NCI-H1092 treated with DMSO at 0.1 percent for 48 hours (cell line): ENCODE measurements at regions not wholly inside any gene's neighbourhood (a gene's known extent, or its start where the extent isn't known, plus 50 kb on each side); places are given as distances from the start of the nearest gene placed in this dataset.
A peak's percentile ranks its signal among the peaks of the same experiment; 100 is the strongest.

ENCODE experiments used
- DNase-seq: peaks from one replicate; lab custom pipeline; 2025; lab: John Stamatoyannopoulos, UW

DNA sequence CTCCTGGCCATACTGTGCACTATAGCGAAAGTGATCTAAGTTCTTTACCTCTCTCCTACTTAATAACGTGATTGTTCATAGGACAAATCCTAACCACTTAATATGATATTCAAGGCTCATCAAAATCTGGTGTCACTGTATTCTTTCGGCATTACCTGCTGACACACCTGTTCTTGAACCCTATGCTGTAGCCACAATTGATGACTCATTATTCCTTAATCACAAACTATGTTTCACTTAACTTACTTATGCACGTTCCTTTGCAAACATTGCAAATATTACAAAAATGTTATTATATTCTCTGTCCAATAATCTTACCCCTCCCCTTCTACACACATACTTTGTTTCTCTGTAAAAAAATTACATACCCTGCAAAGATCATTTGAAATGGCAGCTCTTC is 158.1 kb upstream of the ADRA1B start:
- DNase-seq = no peak

DNA sequence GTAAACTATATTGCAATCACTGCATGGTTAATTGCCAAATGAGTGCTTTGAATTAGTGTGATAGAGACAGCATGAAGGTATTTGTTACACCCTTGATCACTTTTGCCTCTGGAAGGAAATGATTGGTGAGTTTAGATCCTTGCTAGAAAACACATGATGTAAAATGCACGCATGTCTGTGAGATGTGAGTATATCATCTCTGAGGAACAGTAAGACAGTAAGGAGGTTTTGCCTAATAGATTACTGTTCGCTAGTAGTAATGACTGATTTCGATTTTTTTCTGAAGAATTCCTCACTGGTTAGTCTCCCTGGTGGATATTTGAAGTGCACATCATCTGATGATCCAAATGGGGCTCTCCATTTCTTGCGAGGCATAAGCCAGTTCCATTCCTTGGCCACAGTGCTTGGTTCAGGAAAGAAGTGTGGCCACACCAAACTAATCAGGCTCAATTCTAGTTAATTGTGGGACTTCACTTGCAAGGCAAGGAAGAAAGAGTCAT is 156.4 kb upstream of the ADRA1B start:
- DNase-seq = no peak

DNA sequence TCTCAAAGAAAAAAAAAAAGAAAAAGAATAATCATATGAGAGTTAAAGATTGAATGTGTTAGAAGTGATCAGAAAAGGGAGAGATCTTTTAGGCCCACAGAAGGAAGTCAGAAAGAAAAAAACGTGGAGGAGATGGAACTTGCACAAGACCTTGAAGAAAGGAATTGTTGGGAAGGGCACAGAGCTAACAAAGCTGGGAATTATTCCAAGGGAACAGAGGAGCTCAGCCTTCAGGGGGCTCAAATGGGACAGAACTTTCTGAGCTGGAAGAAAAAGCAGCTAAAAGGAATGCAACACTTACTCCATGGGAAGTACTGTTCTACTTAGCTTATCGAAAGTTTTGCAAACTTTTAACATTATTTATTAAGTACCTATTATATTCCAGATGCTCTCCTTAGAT is 153.4 kb upstream of the ADRA1B start:
- no peak for DNase-seq

DNA sequence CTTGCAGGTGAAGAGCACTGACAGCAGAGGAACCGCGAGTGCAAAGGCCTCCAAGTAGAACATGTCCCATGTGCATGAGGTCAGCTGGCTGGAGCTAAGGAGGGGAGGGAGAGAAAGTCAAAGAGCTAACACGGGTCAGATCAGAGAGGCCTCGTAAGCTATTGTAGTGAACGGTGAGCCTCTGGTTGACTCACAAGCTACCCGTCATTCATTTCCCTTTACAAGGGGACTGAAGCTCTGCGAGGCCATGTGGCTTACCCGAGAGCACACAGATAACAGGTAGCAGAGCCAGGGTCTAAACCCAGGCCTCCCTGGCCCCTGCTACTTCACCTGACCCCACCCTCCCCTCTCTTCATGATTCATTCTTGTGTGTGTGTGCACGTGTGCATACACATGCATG is 152.7 kb upstream of the ADRA1B start:
- DNase-seq = no peak

DNA sequence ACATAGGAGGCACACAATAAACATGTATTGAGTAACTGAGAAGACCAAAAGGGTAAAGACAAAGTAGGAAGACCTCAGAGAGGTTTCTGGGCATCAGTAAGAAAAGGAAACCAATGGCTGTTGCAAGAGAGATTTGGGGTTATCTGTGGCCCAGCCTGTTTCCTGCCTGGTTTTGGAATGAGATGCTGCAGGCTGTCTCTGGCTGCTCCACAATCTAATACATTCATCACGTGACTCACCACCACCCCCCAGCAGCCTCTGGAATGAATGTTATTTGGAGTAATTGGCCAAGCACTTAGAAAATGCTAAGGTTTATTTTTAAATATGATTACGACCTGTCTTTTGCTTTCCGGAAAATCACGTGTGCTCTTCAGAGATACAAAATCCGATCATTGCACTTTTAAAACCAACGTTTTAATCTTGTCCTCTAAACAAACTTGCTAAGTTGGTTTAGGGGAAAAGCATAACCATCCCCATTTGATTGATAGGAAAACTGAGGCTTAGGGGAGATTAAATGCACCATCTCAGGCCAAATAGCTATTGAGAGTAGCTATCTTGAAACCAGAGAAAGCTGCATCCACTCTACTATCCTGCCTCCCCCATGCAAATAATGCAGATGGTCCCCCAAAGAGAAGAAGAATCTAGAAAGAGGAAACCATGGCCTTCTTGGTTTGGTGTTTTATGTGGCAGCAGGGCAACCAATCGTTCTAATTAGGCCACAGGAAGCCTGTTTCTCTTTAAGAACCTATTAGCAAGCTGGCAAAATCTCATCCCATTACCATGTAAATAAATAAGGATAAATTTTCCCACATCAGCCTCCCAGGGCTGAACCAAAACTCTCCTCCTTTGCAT is 151.8 kb upstream of the ADRA1B start:
- DNase-seq = no peak

DNA sequence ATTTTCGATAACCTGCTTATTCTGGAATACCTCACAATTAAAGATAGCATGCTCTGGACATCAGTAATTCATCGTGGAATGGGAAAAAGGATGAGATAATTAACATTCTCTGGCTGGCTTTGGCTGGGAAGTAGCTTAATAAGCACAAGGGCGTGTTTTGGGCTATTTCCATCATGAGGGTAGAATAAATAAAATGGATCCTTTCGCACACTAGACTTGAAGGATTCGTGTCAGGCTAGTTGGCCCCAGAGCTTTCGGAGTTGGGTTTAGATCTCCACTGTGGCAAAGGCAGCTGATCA is 151.2 kb upstream of the ADRA1B start:
- DNase-seq = no peak

DNA sequence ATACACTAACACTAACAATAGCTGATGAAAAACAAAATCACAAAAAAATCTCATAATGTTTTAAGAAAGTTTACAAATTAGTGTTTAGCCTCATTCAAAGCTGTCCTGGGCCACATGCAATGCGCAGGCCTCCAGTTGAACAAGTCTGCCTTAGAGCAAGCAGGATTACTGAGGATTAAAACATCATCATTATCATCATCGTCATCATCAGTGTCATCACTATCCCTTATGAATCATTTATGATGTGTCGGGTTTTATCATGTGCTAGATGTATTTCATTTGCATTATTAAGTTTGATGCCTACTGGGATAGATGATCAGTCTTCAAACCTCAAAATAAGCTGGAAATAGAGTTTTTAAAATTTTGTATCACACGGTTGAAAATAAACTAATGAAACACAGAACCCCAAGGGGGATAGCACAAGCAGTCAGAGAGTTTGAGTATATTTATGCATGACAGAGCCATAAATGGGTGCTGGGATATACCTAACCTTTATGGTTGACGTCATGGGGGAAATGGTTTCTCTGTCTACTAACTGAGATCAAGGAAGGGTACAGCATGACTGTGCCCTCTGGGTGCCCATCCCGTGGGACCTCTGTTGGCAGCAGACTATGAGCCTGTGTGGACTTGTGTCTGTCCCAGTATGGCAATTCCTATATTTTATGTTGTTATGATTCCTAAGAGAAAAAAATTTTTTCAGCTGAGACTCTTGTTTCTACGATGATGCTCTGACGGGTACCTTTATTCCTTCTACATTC is 150.3 kb upstream of the ADRA1B start:
- DNase-seq = no peak

DNA sequence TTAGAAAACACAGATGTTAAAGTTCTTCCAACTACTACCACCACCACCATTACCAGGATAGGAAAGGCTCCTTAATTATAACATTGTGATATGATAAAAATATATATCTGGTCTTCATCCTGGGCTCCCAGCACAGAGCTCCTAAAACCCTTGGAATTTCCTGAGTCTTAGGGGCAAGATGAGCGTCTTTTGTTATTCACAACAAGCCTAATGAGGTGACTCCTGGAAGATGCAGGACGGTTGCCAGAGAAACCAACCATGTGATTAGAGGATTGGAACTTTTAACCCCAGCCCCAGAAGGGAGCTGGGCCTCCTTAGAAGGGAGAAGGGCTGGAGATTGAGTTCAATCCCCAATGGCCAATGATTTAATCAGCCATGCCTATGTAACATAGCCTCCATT is 148.0 kb upstream of the ADRA1B start:
- DNase-seq = no peak

DNA sequence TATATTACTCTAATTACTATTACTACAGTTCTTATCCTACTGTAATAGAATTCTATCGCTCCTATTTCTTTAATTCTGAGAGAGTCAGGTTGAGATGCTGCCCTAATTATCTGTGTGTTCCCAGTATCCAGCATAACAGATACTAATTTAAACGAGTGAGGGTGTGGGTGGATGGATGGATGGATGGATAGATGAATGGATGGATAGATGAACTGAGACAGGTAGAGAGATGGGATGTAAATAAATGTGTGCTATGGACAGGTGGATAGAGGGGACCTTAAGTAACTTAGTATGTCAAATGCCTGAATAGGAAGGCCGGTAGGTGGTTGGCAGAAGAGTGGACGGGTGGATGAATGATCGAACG is 143.6 kb upstream of the ADRA1B start:
- no peak for DNase-seq

DNA sequence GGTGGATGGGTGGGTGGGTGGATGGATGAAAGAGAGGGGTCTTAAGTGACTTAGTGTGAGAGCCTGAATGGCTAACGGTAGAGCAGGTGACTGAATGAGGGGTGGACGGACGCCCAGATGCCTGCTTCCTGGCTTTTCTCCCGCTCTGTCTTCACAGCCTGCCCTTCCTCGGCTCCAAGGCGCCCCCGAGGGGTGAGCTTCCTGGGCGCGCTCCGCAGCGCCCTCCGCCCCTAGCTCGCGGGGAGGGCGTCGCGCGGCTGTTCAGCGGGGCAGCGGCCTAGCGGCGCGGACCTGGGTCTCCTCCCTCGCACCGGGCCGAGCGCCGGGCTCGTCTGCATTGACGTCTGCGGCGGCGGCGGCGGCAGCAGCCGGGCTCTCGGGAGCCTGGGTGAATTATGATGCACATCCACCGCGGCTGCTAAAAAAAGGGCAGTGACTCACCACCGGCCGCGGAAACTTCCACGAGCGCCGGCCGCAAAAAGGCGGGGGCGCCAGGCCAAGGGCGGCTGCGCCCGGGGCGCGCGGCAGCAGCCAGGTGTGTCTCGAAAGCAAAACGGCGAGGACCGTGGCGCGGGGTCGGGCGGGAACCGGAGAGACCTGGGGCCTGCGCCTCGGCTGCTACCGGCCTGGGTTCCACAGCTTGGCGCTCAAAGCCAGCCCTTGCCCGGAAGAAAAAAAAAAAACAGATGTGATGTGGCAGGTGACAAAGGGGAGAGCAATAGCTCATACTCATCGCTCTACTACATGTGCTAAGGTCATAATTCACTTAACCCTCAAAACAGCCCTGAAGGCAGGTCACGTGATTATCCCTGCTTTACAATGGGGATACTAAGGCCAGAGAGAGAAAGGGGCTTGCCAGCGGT is 143.0 kb upstream of the ADRA1B start:
- peak; percentile 29 for DNase-seq

DNA sequence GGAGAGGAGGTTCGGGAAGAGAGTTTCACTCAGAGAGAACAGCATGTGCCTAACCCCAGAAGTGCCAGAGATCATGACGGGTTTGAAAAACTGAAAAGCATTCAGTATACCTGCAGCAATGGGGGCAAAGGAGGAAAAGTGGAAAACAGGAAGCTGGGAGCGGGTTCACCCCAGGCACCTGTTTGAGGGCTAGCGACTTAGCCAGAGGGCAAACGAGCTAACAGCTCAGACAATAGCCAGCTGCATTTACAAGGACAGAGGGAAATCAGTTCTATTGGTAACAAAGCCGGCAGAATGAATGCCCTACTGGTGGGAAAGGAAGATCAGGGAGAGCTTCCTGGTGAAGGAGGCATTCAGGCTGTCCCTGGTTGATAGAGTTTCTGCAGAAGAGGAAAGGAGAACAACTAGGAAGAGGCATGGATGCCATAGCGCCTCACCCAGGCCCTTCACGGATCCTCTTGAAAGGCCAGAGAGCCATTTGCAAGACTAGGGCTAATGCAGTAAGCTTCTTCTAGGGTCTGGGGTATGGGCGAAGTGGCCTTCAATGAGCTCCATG is 141.7 kb upstream of the ADRA1B start:
- DNase-seq = no peak

DNA sequence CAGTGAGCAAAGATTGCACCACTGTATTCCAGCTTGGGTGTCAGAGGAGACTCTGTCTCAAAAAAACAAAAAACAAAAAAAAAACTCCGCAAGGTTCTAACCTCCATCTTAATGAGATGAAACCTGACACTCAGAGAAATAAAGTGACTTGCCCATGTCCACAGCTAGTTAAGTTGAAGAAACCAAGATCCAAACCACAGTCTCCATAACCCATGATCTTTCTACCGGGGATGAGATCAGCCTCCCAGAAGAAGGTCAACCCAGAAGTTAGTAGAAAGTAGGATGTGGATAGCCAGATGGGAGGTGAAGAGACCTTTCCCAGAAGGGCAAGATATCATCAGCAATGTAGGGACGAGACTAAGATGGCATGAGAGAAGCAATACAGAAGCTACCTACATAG is 140.4 kb upstream of the ADRA1B start:
- no peak for DNase-seq

DNA sequence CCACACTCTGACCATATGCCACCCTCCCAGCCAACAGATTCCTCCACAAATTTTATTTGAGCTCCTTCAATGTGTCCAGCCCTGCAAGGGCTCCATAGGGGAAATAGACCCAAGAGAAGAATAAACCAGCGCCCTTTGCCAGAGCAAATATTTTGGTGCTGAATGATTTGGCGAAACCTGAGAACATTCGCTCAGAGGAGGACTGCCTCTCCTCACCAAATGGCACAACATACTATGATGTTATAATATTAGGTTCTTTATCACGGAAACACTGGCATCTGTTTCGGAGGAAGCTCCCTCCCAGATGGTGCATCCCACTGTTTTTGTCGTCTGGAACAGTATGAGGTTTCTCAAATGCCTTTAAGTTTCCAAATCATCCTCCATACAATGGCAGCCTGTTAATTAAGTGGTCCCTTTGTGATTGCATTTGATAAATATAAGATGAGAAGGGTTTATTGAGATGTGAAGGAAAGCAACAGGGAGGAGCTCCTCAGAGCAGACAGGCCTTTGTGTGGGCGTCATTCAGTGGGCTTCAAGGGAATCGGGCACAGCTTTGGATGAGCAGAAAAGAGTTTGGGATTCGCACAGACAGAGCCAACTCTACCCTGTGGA is 139.1 kb upstream of the ADRA1B start:
- DNase-seq = no peak

DNA sequence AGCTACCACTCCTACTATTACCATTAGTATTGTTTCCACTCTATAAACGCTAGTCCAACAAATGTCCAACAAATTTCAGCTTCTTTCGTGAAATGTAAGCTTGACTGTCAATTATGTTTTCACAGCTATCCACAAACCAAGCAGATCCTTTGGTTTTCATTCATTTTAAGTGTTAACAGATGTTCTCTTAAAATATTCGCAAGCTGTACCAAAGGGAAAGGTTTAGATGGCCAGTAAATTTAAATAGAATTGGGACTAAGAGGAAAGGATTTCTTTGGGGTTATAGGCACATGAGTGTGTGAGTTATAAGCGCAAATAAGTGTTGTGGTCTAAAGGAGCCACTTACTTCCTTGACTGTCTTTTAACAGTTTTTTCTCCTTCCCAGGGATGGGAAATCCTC is 136.8 kb upstream of the ADRA1B start:
- no peak for DNase-seq

DNA sequence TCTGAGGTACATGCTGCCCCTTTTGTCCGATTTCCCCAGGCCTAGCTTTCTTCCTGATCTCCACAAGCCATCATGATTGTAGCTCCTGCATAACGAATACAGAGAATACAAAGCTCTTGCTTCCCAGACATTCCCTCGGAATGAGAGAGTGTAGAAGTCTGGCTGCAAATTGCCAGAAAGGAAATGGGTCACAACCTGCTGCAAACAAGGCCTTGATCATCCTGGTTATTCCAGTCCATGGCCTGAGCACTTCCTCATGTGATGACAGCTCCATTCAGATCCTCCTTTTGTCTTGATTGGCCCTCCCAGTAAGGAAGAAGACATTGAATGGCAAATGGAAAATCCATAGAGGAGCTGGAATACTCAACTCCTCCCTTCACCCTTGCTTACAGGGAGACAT is 136.0 kb upstream of the ADRA1B start:
- DNase-seq = no peak

DNA sequence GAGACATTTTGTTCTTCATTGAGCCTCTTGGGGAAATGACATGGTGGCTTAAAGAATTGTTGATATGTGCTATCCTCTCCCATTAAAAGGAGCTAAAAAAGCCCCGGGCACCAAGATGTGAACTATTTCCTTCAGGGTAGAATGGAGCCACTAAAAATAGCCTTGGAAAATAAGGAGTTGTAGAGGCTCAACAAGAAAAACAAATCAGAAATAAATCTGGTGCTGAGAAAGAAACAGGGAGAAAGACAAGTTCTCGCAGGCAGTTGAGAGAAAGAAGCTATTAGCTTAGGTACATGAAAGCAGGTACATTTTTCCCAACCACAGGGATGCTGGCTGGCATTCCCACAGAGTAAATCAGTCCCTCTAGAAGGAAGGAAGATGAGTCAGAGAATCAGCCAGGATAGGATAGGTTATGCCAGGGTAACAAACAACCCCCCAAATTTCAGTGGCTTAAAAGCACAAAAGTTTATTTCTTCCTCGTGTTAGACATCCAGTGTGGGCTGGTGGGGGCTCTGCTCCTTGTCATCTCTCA is 134.6 kb upstream of the ADRA1B start:
- no peak for DNase-seq

DNA sequence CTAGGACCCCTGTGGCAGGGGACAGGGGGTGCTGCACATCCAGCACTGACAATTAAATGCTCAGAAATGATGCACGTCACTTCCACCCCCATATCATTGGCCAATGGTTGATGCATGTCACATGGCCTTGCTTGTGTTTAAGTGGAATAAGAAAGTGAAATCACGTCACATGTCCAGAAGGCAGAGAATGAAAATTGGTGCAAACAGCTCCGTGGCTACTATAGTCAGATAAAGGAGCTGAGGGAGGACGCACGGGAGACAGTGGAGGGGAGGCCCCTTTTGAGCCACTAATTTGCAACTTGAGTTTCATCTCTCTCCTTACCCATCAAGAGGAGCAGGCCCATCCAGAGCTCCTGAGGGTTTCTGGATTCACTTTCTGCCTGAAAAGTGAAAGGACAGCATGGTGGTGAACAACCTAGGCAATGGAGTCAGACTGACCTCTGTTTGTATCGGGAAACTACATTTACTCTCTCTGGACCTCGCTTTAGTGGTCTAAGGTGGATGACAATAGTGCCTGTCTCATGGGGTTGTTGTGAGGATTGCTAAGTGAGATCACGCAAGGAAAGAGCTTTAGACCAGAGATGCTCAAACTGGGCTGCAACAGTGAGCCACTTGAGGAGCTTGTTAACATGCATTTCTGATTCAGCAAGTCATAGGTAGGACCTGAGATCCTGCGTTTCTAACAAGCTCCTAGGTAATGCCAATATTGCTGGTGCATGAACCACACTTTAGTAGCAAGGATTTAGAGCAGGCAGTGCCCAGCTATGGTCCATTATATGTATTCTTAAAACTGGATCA is 133.9 kb upstream of the ADRA1B start:
- DNase-seq = no peak

DNA sequence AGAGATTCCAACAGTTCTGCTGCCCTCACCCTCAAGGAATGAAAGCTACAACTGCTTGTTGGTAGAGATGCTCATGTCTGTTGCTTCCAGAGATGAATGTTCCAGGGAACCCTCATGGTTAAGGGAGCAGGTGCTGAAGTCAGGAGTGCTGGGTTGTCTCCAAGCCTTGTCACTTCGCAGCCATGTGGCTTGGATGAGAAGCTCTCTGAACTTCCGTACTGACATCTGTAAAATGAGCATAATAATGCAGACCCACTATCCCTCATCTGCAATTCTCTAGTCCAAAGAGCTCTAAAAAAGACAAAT is 133.3 kb upstream of the ADRA1B start:
- DNase-seq = no peak

DNA sequence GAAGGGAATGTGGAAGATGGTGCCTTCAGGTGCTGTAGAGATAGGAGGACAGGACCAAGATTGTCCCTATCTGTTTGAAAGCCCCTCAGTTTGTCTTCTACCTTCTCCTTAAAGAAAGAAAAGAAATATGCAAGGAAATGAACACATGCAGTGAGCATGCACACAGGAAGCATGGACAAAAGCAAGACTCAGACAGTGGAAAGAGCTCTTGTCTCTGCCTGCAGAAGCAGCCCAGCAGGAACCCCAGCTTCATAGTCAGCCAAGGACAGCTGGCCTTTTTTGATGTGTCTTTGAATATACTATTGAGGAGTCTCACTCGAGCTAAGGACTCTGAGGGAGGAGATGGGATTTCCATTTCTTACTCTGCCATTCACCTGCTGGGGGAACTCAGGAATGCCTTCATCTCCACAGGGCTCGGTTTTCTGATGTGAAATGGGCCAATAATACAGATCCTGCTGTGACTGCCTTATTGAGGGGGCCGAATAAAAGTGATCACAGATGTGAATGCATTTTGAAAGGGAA is 132.5 kb upstream of the ADRA1B start:
- no peak for DNase-seq

DNA sequence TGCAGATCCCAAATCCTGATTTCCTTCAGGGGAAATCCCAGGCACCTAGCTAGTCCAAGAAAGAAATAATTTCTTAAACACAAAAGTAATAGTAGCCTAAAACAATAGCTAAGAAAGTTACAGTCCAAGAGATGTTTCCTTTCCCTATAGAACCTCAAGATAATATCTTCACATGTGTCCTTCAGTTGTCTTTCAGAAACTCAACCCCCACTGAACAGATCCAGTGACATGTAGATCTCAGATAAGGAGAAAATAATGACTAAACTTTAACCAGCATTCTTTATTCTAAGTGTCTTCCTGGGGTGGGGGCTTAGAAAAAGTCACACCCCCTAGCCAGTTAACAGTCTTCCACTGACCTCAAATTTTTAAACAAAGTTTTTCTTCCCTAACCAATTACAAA is 131.3 kb upstream of the ADRA1B start:
- DNase-seq = no peak

DNA sequence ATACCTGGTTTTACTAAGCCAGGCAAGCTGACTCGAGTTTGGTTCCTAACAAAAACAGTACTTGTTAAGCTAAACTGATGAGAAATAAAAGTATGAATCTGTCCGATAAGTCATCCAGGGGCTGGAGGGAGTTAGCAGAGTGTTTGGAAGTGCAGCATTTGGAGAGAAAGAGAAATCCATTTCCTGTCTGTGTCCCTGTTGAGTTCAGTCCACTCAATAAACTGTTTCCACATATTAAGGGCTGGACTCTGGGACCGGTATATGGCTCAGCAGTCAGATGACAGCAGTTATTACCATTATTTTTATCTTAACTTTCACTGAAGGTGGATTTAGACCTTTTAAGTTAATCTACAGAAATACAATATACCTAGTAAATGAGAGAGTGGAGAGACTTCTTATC is 130.6 kb upstream of the ADRA1B start:
- DNase-seq = no peak
